HG02885 (cell line): ENCODE measurements at regions not wholly inside any gene's neighbourhood (a gene's known extent, or its start where the extent isn't known, plus 50 kb on each side); places are given as distances from the start of the nearest gene placed in this dataset.
"Not testable (repeated sequence)": the region's sequence is repeated elsewhere in the genome, so short reads cannot be mapped to it uniquely, and the experiment has no call there.

Experiments
- ATAC-seq: cut with Tn5 transposase; IDR thresholded peaks from one replicate; pipeline ENCODE4 v1.9.1; 2021; ENCODE audit warnings: mild to moderate bottlenecking; ENCODE audit not compliant: unreplicated experiment, poor library complexity

DNA sequence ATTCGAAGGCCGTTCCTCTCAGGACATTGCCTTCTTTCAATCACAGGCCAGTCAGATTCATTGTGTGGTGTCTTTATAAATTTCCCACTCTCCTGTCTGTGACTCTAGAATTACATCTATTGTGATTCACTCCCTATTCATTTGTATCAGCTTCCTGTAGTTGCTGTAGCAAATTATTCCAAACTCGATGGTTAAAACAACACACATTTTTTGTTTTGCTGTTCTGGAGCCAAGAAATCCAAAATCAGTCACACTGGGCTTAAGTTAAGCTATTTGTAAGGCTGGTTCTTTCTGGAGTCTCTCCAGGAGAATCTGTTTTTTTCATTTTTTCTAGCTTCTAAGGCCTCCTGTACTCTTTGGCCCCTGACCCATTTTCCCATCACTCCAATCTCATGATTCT, 1487.0 kb upstream of the SLC10A2 start:
- no peak for ATAC-seq

DNA sequence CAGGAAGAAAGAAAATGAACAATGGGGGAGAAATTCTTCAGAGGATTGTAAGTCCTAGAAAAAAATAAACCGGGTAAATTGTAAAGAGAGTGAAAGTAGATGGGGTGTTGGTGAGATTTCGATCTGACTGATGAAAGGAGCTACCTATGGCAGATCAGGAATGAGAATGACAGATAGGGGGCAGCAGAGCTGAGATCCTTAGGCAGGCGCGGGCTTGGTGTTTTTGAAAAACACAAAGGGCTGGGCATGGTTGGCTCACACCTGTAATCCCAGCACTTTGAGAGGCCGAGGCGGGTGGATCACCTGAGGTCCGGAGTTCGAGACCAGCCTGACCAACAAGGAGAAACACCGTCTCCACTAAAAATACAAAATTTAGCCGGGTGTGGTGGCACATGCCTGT, 1468.6 kb upstream of the SLC10A2 start:
- no peak for ATAC-seq

DNA sequence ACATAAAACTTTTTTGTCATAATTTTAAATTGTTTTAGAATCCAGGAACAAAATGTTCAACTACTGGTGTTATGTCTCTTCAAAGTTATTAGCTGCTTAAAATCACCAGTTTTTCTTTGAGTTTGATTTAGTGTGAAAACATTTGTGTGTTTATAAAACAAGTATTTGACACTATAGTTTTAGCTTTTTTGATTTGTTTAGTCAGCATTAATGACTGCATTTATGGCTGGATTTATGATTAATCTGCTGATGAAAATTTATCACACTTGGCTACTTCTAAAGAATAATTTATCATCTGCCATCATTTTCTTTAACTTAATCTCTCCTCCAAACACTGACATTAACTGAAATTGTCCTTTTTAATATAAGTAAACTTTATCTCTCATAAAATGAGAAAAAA, 1465.9 kb upstream of the SLC10A2 start:
- ATAC-seq = no peak

DNA sequence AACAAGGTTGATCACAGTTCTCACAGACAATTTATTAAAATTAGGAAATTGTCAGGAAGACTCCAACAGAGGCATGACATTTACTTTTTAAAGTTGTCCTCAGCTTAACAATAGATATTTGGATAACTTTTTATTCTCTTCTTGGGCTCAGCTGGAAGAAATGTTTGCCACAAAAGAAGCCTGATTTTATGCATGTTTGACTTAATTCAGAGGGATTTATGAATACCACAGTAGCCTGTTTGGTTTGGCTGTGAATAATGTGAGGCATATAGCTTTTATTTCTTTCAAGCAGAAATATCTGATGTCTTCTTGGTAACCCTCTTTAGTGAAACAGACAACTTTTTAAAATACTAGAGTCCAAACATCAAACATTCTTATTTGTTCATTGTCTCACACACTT, 1464.5 kb upstream of the SLC10A2 start:
- ATAC-seq = no peak

DNA sequence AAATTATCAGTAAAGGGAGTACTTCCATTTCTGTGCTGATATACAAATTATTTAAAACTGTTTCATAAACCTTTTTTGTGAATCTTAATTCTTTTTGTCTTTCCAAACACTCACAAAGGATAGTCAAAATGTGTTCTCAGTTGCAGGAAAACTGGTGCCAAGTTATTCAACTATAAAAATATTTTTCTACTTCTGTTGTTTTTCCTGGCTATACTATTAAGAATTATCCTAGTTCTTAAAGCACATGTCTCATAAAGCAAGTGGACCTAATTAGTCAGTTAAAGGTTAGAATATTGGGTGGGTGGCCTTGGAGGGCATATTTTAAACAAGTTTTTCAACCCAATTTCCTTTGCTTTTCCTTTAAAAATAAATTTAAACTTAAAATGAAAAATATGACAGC, 1460.3 kb upstream of the SLC10A2 start:
- ATAC-seq = no peak

DNA sequence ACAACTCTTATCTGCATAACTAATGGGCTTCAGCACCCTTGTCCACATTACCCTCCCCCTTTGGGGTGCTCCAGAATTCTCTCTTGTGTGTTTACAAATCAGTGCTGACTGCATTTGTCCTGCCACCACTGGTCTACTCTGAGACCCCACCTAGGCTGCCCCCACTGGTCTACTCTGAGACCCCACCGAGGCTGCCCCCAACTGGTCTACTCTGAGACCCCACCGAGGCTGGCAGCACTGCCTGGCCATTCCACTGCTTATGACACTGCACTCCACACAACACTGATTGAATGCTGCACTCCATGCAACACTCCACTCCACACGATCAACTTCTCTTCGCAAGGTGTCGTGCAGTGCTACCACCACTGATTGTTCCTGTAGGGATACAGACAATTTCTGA, 1459.2 kb upstream of the SLC10A2 start:
- no peak for ATAC-seq

DNA sequence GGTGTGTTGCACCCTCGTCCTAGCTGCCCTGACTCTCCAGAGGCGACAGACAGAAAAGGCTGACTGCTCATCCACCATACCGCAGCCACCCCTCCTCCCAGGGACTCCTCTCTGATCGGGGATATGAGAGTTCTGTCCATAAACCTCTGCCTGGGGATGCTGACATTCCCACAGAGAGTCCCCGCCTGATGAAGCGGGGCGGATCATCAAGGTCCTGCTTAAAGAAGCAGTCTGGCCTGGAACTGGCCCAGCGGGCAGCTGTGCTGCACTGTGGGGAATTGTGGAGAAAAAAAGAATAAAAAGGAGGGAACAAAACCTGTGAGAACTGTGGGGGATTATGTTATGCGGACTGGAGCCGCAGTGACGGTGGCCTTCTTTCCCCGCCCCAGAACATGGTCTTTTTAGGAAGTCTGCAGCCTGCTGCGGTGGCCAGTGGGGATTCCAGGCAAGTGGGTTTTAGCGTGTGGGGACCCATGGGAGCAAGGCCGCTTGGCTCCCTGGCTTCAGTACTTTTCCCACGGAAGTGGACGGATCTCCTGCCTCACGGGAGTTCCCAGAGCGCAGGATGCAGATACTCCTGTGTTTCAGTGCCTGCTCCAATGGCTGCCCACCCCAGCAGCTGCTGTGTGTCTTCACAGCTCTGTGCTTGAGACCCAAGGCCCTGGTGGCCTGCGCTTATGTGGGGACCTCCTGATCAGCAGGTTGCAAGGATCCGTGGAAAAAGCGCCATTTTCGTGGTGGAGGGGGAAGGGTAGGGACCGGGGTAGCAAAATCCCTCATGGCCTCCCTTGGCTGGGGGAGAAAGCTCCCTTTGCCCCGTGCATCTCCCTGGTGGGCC, 1456.2 kb upstream of the SLC10A2 start:
- no peak for ATAC-seq

DNA sequence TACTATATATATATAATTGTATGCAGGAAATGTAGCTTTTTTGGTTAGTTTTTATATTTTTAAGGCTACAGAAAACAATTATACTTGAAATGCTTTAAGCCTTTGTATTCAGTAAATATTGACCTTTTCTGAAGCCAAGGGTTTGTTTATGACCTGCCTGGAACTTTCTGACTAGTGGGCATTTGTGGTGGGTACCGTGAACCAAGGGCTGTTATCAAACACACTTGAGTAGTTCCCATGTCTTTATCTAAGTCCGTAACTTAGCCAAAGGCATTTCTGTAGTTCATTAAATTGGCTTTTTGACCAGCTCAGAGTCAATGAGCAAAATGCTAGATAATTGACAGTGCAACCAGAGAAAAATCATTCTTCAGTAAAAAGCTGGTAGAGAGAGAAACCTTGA, 1444.2 kb upstream of the SLC10A2 start:
- no peak for ATAC-seq

DNA sequence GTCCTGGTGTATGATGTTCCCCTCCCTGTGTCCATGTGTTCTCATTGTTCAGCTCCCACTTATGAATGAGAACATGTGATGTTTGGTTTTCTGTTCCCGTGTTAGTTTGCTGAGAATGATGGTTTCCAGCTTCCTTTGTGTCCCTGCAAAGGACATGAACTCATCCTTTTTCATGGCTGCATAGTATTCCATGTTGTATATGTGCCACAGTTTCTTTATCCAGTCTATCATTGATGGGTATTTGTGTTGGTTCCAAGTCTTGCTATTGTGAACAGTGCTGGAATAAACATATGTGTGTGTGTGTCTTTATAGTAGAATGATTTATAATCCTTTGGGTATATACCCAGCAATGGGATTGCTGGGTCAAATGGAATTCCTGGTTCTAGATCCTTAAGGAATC, 1427.3 kb upstream of the SLC10A2 start:
- not testable (repeated sequence) for ATAC-seq

DNA sequence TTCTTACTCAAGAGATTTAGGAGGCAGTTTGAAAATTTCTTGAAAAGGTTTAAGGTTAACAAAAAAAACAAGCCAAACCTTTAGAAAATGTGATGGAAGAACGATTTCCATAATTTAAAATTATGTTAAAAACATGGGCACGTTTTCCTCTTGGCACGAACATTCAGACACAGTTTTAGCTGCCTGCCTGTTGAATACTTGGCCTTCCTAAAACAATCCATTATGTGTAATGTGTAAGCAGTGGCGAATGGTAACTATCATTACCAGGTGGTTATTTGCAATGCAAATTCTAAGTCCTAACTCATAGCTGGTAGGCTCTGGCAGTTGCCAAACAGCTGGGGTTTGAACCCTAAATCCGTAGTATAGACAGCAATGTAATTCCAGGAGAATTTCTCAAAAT, 1425.7 kb upstream of the SLC10A2 start:
- no peak for ATAC-seq

DNA sequence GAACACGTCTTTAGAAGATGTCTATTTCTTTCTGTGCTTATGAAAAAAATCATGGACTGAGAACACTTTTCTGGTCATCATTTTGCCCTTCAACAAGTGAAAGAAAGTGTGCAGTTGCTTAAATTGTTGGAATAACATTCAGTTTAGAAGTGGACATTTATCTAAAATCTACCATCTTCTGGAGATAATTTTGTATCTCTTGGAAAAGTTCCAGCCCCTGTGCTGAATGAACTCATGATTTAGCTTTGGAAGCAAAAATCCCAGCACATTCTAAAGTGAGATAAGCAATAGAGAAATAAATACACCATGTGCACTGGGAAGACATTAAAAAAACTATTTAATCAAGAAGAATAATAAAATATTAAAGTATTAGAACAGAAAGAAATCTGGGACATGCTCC, 1420.8 kb upstream of the SLC10A2 start:
- ATAC-seq = no peak

DNA sequence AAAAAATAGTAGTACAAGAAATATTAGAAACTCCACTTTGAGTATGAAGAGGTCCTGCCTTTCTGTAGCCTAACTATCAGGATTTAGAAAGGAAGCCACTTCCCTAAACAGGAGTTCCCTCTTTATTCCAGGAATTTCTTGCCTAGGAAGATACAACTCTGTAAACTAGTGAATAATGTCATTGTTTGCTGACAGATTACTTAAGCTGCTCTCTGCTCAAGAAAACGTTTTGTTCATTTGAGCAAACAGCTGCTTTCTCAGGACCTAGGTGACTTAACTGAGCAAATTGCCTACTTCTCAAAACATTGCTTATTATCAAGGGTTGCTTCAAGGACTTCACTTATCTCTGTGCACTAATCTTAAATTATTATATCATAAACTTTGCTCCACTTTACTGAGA, 1419.4 kb upstream of the SLC10A2 start:
- ATAC-seq = no peak

DNA sequence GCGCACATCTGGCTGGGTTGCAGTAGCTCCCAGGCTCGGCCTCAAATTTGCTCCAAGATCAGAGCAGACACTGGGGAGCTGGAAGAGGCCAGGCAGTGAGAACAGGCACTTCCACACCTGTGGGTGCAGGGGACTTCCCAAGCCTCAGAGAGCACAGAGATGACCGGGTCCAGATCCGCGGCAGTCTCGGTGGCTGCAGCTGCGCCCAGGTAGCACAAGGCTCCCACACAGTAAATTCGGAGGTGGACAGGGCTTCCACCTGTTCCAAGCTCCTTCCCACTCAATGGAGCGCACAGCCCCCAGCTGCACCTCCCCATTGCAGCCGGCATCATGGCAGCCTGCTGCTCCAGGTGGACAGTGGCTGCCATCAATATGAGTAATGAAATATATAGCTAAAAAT, 1417.4 kb upstream of the SLC10A2 start:
- no peak for ATAC-seq

DNA sequence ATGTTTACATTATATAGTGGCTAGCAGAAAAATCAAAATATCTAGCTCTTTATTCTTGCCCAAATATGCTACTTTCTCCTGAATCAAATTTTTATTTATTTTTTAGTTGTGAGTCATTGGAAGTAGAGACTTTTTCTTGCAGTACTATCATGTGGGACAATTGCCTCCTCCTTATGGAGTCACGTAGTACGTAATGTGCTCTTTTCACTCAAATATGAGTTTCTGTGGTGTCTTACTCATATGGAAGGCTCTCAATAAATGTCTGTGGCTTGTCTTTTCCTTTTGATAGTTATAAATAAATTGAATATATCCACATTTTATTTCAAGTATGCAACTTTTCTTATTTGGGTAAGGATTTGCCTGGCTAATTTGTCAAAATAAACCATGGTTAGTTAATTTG, 1411.0 kb upstream of the SLC10A2 start:
- no peak for ATAC-seq

DNA sequence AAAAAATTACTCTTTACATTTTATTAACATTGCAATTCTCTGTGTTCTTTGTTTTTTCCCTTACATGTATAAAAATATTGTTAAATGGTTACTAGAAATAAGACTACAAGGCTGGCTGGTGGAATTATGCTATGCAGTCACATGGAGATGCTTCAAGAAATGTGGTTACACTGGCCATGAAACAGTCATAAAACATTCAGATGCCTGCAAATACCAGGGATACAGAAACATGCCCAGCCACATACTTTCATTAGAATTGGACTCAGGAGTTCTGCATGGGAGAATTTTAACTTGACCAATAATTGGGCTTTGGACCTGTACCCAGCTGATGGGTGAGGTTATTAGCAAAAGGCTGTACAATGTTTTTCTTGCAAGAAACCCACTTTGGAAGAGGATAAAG, 1407.7 kb upstream of the SLC10A2 start:
- no peak for ATAC-seq

DNA sequence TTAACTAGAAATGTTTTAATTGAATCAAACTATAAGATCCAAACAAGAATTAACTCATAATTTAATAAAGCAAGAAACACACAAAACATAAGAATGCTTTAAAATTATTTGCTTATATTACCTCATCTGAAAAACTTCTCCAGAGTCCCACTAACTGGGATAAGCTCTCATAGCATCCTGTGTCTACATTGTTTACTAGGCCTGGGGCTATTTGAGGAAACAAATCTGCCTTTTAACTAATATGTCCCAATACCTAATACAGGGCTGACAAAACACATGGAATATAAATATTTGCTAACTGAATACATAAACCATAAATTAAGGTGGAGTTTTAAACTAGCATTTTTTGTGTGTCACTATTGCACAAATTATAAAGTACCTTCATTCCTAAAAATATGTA, 1399.8 kb upstream of the SLC10A2 start:
- no peak for ATAC-seq

DNA sequence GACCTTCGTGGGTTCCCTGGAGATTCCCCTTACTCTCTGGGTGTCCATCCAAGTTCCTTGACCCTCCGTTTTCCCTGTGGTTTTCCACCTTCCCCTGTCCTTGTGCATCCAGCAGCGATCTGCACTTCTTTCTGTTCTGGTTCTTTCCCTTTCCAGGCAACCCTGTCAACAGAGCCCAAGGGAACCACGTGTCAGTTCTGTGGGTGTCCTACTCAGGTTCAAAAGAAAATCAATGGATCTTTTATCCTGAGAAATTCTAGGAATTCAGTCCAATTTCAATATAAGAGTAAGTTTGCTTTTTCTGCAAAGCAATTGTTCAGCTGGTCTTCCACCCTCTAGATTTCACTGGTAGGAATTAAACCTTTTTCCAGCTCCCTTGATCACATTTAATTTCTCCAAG, 1394.8 kb upstream of the SLC10A2 start:
- ATAC-seq = no peak

DNA sequence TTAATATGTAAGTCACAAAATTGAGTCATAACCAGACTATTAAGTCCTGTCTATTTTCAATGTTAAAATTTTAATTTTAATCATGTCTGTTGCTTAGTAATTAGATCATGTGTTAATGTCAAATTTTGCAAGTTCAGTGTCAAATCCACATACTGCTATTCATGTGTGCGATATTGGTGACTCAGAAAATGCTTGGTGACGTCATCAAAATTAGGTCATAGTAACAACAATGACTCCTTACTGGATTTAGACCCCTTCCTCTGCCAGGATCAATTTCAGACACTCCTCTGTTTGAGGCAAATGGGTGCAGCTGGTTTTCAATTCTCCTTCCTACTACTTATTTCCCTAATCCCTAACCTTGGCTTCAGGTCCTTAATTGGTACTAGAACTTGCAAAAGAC, 1394.3 kb upstream of the SLC10A2 start:
- ATAC-seq = no peak

DNA sequence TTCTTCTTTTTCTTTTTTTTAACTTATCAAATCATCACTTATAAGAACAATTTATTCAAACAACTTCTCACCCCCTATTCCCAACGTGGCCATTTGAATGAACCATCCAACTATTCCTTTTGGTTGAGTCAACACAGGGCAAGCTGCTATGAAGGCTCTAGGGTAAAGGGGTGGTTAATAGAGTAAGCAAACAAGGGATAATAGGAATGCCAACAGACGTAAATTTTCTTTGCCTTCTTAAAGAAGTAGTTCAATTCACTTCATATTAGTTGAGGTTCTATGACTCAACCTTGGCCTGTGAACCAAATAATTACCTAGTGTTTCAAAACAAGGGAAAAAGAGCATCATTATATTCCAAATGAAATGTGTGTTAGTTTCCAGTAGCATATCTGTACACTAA, 1383.8 kb upstream of the SLC10A2 start:
- no peak for ATAC-seq

DNA sequence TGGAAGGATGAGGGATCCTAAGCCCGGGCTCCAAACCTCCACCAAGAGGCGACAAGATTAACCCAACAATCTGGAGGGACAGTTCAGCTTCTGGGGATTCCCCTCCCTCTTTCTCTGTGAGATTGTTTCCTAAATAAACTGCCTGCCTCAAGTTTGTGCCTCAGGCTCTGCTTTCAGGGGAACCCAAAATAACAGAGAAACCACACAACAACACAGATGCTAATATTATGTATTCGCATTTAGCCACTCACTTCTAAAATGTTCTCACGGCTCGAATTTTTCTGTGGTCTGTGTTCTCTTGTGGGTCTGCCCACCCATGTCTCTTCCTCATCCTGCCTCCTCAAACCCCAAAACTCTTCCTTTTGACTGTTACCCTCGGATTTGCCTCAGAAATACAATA, 1381.1 kb upstream of the SLC10A2 start:
- ATAC-seq = no peak

DNA sequence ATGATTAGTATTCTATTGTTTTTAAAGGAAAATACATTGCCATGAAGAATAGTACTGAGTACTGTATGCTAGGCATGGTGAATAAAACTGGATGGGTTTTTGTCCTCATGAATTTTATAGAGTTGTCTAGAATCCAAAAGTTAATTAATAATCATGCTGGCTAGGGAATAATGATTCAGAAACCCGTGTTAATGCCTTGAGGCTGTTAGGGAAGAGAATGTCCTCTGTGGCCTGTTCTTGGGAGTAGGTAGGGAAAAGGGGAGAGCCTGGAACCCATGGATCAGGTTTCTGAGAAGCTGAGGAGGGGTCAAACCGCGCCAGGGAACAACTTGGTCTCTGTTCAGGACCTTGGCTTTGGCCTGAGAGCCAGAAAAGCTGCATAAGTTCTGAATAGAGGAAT, 1376.3 kb upstream of the SLC10A2 start:
- no peak for ATAC-seq

DNA sequence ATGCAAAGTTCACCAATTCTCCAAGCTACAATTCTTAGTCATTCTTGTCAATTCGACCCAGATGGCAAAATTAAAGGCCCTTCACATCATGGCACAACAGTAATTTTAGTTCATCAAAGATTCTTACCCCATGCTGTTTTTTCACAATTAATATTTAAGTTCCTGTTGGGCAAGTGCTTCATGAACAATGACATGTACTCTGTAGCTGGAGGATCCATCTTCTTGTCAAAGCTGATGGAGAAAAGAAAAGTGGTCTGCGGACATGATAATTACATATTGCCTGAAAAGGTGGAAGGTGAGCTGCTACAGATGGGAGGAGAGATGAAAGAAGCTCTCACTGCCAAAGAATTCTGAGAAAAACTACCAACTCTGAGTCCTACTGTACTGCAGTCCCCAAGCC, 1370.3 kb upstream of the SLC10A2 start:
- no peak for ATAC-seq

DNA sequence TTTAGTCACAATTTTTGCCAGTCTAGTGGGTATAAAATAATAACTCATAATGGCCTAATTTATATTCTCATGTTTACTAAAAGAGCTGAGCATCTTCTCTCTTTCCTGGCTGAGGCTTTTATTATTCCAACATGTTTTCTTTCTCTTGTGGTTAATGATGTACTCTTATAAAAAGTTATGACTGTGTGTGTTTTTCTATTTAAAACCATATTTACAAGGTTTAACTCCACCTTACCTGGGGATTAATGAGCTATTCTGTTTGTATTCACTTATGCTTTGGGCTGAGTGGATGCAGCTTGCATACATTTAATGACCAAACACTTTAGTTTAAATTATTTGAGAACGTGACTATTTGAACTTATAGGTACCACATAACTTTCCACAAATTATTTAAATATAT, 1365.7 kb upstream of the SLC10A2 start:
- no peak for ATAC-seq
